Smooth muscle cell (in vitro differentiated cells): ENCODE measurements at regions not wholly inside any gene's neighbourhood (a gene's known extent, or its start where the extent isn't known, plus 50 kb on each side); places are given as distances from the start of the nearest gene placed in this dataset.
"Not testable (repeated sequence)": the region's sequence is repeated elsewhere in the genome, so short reads cannot be mapped to it uniquely, and the experiment has no call there.

Experiments
- DNase-seq: peaks from one replicate; lab custom pipeline; 2025; ENCODE audit not compliant: unreplicated experiment; lab: John Stamatoyannopoulos, UW
- H2AFZ ChIP-seq: fragments of 200-600 bp; sonication (generic); 2 replicates; pipeline ENCODE4 v1.6.0; 2016; ENCODE audit warnings: antibody characterized with exemption, low read depth, mild to moderate bottlenecking
- H3F3A ChIP-seq: fragments of 200-600 bp; sonication (generic); 2 replicates; pipeline ENCODE4 v1.6.0; 2017; ENCODE audit warnings: antibody characterized with exemption, low read depth
- H3K27ac ChIP-seq: fragments of 200-600 bp; sonication (generic); 2 replicates; pipeline ENCODE4 v1.5.1; 2016; ENCODE audit warnings: low read depth, mild to moderate bottlenecking
- H3K27me3 ChIP-seq: fragments of 200-600 bp; sonication (generic); 2 replicates; pipeline ENCODE4 v1.6.1; 2016; ENCODE audit warnings: low read depth, mild to moderate bottlenecking
- H3K36me3 ChIP-seq: fragments of 200-600 bp; sonication (generic); 2 replicates; pipeline ENCODE4 v1.5.1; 2016; ENCODE audit warnings: low read depth
- H3K4me1 ChIP-seq: fragments of 200-600 bp; sonication (generic); 2 replicates; pipeline ENCODE4 v1.5.1; 2016; ENCODE audit warnings: low read depth
- H3K4me2 ChIP-seq: fragments of 200-600 bp; sonication (generic); 2 replicates; pipeline ENCODE4 v1.6.0; 2016; ENCODE audit warnings: mild to moderate bottlenecking
- H3K4me3 ChIP-seq: fragments of 200-600 bp; sonication (generic); 2 replicates; pipeline ENCODE4 v1.5.1; 2016; ENCODE audit warnings: mild to moderate bottlenecking
- H3K79me2 ChIP-seq: fragments of 200-600 bp; sonication (generic); 2 replicates; pipeline ENCODE4 v1.6.0; 2016; ENCODE audit warnings: low read depth, mild to moderate bottlenecking
- H3K9ac ChIP-seq: fragments of 200-600 bp; sonication (generic); 2 replicates; pipeline ENCODE4 v1.6.0; 2016; ENCODE audit warnings: low read depth
- H3K9me3 ChIP-seq: fragments of 200-600 bp; sonication (generic); replicated peaks from 2 replicates; pipeline ENCODE4 v1.5.1; 2016; ENCODE audit warnings: low read depth
- H4K20me1 ChIP-seq: fragments of 200-600 bp; sonication (generic); 2 replicates; pipeline ENCODE4 v1.6.0; 2016; ENCODE audit warnings: low read depth
- WGBS: methylation state at CpG from one replicate; pipeline ENCODE4 v1.1.7; 2016; ENCODE audit warnings: low lambda C conversion rate; 5-methylcytosine and 5-hydroxymethylcytosine counted together
- TF ChIP-seq, protein P1 (sequence below): fragments of 200-600 bp; sonication (generic); IDR thresholded peaks from 2 replicates; pipeline ENCODE4 v1.5.1; 2017; ENCODE audit warnings: borderline replicate concordance, mild to moderate bottlenecking, antibody characterized with exemption; ENCODE audit not compliant: insufficient read depth, poor library complexity, severe bottlenecking

DNA sequence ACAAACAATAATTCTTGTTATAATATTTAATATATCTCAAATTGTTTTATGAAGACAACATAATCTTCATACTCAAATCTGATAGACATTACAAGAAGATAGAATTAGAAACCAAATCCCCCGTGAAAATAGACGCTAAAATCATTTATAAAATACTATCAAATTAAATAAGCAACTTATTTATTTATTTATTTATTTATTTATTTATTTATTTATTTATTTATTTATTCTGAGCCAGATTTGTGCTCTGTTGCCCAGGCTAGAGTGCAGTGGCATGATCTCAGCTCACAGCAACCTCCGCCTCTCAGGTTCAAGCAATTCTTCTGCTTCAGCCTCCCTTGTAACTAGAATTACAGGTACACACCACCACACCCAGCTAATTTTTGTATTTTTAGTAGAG, 294.9 kb upstream of the MAGEC2 start:
- Histone ChIP-seq H3K27ac (no peak overlapping the region), H3F3A (no peaks in the 10 kb centered on the region), H4K20me1 (no peaks in the 10 kb centered on the region), H3K4me1 (no peaks in the 10 kb centered on the region), H3K79me2 (no peaks in the 10 kb centered on the region), H3K4me2 (no peak overlapping the region), H3K9ac (no peak overlapping the region), H3K36me3 (no peaks in the 10 kb centered on the region), H2AFZ (no peak overlapping the region), H3K4me3 (no peak overlapping the region), H3K27me3 (no peaks in the 10 kb centered on the region), H3K9me3 (no peaks in the 10 kb centered on the region)
- no peak for DNase-seq
- 77% methylated on average over 3 of the region's 3 CpGs for WGBS
- TF ChIP-seq, protein P1, sequence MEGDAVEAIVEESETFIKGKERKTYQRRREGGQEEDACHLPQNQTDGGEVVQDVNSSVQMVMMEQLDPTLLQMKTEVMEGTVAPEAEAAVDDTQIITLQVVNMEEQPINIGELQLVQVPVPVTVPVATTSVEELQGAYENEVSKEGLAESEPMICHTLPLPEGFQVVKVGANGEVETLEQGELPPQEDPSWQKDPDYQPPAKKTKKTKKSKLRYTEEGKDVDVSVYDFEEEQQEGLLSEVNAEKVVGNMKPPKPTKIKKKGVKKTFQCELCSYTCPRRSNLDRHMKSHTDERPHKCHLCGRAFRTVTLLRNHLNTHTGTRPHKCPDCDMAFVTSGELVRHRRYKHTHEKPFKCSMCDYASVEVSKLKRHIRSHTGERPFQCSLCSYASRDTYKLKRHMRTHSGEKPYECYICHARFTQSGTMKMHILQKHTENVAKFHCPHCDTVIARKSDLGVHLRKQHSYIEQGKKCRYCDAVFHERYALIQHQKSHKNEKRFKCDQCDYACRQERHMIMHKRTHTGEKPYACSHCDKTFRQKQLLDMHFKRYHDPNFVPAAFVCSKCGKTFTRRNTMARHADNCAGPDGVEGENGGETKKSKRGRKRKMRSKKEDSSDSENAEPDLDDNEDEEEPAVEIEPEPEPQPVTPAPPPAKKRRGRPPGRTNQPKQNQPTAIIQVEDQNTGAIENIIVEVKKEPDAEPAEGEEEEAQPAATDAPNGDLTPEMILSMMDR = no peak

DNA sequence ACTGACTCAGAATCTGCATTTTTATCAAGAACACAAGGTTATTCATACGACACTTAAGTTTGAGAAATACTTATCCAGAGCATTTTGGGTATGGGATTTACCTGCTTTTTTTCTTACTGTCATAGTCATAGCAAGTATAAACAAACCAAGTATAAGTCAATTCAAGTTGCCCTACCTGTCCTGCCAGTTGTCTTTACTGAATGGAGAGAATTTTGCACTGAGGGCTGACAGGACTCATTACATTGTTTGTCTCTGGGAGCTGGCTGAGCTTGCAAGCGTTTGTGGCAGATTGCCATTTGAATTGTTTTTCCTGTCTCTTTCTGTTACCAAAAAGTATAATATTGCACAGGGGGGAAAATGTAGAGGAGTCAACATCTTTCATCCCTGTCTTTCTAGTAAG, 278.9 kb upstream of the MAGEC2 start:
- 66% methylated on average over 2 of the region's 2 CpGs for WGBS
- Histone ChIP-seq H3F3A (no peaks in the 10 kb centered on the region), H3K9ac (no peak overlapping the region), H3K79me2 (no peaks in the 10 kb centered on the region), H3K36me3 (no peaks in the 10 kb centered on the region), H3K4me1 (no peaks in the 10 kb centered on the region), H3K9me3 (no peaks in the 10 kb centered on the region), H3K4me3 (no peak overlapping the region), H3K27ac (no peak overlapping the region), H4K20me1 (no peaks in the 10 kb centered on the region), H3K27me3 (no peaks in the 10 kb centered on the region), H2AFZ (no peak overlapping the region), H3K4me2 (no peak overlapping the region)
- DNase-seq = no peak
- TF ChIP-seq, protein P1 = no peak

DNA sequence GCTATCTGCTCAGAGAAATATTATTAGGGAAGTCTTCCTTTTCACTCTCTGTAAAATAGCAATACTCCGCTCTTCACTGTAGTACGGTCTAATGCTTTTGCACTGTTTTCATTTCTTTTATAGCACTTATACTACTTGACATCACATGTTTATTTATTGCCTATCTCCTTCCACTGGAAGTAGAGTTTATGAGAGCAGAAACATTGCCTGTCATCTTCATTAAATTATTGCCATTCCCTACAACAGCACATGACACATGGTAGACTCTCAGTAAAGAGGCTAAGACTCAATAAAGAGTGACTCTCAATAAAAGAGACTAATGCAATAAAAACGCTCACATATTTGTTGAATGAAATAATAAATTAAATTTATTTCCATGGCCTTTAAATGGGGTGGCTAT, 241.3 kb upstream of the MAGEC2 start:
- H3K9me3 ChIP-seq = no peaks in the 10 kb centered on the region
- DNase-seq = no peak
- no peaks in the 10 kb centered on the region for H3F3A ChIP-seq
- no peaks in the 10 kb centered on the region for H3K4me1 ChIP-seq
- no peak overlapping the region for H3K9ac ChIP-seq
- TF ChIP-seq, protein P1 = no peak
- H3K4me2 ChIP-seq = no peak overlapping the region
- no peaks in the 10 kb centered on the region for H3K79me2 ChIP-seq
- no peak overlapping the region for H2AFZ ChIP-seq
- no peaks in the 10 kb centered on the region for H4K20me1 ChIP-seq
- no peak overlapping the region for H3K27ac ChIP-seq
- H3K4me3 ChIP-seq = no peak overlapping the region
- WGBS = 87% methylated on average over 3 of the region's 3 CpGs
- H3K27me3 ChIP-seq = no peaks in the 10 kb centered on the region
- no peaks in the 10 kb centered on the region for H3K36me3 ChIP-seq

DNA sequence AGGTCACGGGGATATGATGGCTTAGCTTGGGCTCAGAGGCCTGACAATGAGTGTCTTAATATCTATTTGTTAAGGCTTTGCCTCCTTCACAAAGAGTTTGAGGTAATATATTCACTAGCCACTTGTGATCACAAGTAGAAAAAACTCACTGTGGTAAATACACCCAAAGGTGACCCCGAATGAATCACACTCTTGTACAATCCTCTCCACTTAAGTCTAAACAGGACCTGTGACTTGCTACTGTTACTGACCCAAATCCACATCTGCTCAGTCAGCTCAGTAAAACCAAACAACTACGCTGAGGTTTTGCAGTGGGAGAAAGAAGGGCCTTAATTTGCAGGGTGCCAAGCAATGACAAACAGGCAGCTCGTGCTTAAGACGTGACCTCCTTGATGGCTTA, 223.8 kb upstream of the MAGEC2 start:
- no peaks in the 10 kb centered on the region for H4K20me1 ChIP-seq

DNA sequence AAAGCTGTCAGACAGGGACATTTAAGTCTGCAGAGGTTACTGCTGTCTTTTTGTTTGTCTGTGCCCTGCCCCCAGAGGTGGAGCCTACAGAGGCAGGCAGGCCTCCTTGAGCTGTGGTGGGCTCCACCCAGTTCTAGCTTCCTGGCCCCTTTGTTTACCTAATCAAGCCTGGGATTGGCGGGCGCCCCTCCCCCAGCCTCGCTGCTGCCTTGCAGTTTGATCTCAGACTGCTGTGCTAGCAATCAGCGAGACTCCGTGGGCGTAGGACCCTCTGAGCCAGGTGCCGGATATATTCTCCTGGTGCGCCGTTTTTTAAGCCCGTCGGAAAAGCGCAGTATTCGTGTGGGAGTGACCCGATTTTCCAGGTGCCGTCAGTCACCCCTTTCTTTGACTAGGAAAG, 185.9 kb upstream of the MAGEC2 start:
- H2AFZ ChIP-seq, H3K4me2 ChIP-seq, H4K20me1 ChIP-seq, H3K27ac ChIP-seq, H3F3A ChIP-seq, DNase-seq, H3K4me1 ChIP-seq, H3K9me3 ChIP-seq, H3K27me3 ChIP-seq, H3K79me2 ChIP-seq, H3K9ac ChIP-seq, H3K36me3 ChIP-seq, H3K4me3 ChIP-seq: not testable (repeated sequence)
- 92% methylated on average over 15 of the region's 15 CpGs for WGBS

More for the DNA sequence above, 223.8 kb upstream of the MAGEC2 start:
- H3K36me3 ChIP-seq = no peaks in the 10 kb centered on the region
- no peak overlapping the region for H3K27ac ChIP-seq
- H3K9ac ChIP-seq = no peak overlapping the region
- no peak for DNase-seq
- no peak overlapping the region for H3K4me2 ChIP-seq
- TF ChIP-seq, protein P1 = no peak
- H3K4me3 ChIP-seq = no peak overlapping the region
- no peaks in the 10 kb centered on the region for H3K79me2 ChIP-seq
- 74% methylated on average over 5 of the region's 5 CpGs for WGBS
- no peaks in the 10 kb centered on the region for H3K27me3 ChIP-seq
- no peak overlapping the region for H2AFZ ChIP-seq
- H3K9me3 ChIP-seq = no peaks in the 10 kb centered on the region
- no peaks in the 10 kb centered on the region for H3K4me1 ChIP-seq
- no peaks in the 10 kb centered on the region for H3F3A ChIP-seq
